ENCODE measurements at regions not wholly inside any gene's neighbourhood (a gene's known extent, or its start where the extent isn't known, plus 50 kb on each side); places are given as distances from the start of the nearest gene placed in this dataset.

- TF ChIP-seq POLR2A (IDR thresholded peaks at IDR 0.05; ENCODE audit: low read depth, low read length): no peak
- no peak for TF ChIP-seq POLR2AphosphoS5 (IDR thresholded peaks at IDR 0.05; ENCODE audit: low read depth, low read length)
- no peak for TF ChIP-seq TAF1 (IDR thresholded peaks at IDR 0.05; ENCODE audit: low read depth, low read length)
- TF ChIP-seq SPI1 (IDR thresholded peaks at IDR 0.05; ENCODE audit: low read depth, low read length): no peak
- TF ChIP-seq POU2F2 (IDR thresholded peaks at IDR 0.05; ENCODE audit: low read depth, low read length): no peak
Measured at GRCh38 chr1:214198571-214198970, 82.4 kb upstream of the SMYD2 start.

Data from GM12891 (cell line).